Fibroblast of peridontal ligament (primary cell): ENCODE measurements at regions not wholly inside any gene's neighbourhood (a gene's known extent, or its start where the extent isn't known, plus 50 kb on each side); places are given as distances from the start of the nearest gene placed in this dataset.

Experiments
- DNase-seq: peaks from one replicate; pipeline ENCODE4 v3.0.0-alpha.2; 2010; ENCODE audit errors: extremely low read depth

DNA sequence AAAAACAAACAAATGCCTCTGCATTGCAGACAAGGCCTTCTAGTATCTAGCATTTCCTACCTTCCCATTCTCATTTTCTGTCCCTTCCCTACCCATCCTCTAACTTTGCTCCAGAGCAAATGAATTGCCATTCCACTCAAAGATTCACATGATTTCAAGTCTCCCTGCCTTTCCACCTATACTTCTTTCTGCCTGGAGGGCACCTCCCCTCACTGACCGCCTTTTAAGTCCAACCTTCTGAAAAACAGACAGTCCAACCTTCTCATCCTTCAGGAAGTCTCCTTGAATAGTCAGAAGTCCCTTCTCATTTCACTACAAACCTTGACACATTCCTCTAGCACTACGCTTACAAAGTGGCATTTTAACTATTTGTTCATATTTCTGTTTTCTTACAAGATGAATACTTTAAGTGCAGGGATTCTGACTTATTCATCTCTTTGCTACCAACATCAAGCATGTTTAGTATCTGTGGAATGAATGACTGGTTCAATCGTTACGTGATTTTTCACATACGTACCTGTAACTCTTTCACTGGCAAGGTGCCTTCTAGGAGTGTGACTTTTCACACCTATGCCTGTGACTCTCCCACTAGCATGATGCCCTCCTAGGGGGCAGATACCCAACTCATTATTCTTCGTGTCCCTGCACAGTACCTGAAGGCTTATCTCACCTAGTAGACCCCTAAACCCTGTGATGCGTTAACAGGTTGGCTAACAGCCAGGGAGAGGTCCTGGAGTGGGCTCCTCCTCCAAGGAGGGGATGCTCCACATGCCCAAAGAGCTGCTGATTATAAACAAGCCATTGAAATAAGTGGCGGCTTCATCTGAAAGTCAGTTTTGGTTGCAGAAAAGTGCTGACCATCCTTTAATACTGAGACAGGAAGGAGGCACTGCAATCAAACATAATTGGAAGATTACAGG is 356.2 kb downstream of the MYCN start:
- no peak for DNase-seq

DNA sequence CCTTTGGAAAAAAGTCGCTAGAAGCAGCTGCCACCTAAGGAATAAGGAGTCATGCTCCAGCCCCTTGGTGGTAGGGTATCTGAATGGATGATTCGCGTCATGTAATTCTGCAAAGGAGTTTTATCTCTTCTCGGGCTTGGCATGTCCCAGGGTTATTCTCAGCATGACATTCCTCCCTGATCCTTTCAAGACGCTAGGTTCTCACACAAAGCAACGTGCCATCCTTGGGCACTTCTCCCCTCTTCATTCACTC is 355.6 kb downstream of the MYCN start:
- DNase-seq, result no peak

- no peak for DNase-seq
These were observed 354.4 kb downstream of the MYCN start for GRCh38 chr2:16294791-16295190.

GRCh38 chr2:16293871-16294270 is 353.5 kb downstream of the MYCN start:
- no peak for DNase-seq

- DNase-seq, result no peak
These were observed 353.0 kb downstream of the MYCN start for GRCh38 chr2:16293398-16293797.

- no peak for DNase-seq
These were observed 351.6 kb downstream of the MYCN start for GRCh38 chr2:16291731-16292550.

GRCh38 chr2:16291226-16291625 is 350.9 kb downstream of the MYCN start:
- no peak for DNase-seq

GRCh38 chr2:16290311-16291020 is 350.1 kb downstream of the MYCN start:
- no peak for DNase-seq

- no peak for DNase-seq
These were observed 348.2 kb downstream of the MYCN start for GRCh38 chr2:16288371-16289112.

DNA sequence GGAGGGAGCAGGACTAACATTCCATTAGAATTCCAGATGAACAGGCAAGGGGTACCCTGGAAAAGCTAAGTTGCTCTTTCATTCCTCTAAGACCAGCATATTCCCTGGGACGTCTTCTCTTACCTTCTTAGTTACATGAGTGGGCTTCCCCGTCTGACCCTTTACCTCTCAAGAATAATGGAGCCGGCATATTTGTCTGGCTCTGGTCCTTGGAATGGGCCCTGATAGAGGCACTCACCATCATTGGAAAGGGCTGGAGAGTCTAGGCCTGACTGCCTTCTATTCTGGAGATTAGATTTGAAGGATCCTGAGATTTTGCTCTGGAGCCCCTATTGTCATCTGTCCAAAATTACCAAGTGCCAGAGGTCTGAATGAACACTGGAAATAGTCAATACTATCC is 347.5 kb downstream of the MYCN start:
- no peak for DNase-seq

GRCh38 chr2:16287281-16287680 is 346.9 kb downstream of the MYCN start:
- no peak for DNase-seq

DNA sequence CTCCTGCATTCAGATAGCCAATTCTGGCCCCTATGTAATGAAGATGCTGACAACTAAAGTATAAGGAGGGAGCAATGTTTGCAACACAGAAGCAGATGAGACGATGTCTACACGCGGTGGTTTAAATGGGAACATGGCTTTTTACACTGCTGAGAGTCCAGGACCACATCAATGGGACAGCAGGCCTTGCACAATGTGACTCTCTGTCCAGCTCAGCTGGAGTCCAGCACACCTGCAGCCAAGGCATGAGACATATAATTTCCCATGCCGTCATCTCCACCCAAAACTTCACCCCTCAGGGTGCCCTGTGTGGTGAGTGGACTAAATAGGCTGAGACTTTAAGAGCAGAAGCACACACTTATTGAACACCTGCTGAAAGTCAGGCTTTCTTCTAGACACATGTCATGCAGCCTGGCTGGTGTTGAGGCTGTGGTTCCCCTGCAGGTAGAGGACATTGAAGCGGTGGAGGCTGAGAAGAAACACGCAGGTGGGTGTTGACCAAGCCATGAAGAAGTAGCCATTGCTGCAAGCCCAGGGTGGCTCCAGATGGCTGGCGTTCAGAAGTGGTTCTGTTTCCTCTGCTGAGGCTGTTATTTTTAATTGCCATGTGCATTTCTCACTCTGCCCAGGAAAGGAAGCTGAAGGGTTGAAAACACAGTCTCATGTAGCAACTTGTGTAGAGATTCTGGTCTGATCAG is 345.6 kb downstream of the MYCN start:
- no peak for DNase-seq

DNA sequence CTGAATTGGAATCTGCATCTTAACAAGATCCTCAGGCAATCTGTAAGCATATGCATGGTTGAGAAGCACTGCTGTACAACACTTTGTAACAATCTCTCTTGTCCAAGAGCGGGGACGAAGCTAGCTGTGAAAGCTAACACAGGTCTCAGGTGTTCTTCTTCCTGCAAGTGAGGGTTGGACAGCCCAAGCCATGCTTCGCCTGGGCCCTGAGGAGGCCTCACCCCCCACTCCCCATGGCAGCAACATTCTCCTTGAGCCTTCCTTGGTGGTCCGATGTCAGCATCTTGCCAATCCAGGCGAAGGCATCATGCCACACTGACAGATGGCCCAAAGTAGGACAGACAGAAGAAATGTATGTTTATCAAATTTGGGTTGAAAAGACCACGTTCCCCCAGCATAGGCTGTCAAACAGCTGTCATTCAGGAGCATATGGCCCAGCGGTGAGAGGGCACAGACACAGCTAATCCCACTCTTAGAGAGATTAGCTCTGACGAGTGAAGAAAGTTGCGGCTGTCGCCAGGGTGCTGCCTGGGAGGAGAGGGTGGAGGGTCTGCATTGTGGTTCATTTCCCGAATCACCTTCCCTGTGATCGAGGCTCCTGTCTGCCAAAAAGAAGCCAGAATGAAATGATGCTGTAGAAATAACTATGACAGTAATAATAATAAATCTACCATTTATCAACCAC is 344.7 kb downstream of the MYCN start:
- no peak for DNase-seq

GRCh38 chr2:16283071-16283850 is 342.9 kb downstream of the MYCN start:
- DNase-seq, result no peak

GRCh38 chr2:16282511-16282910 is 342.2 kb downstream of the MYCN start:
- DNase-seq, result no peak

DNA sequence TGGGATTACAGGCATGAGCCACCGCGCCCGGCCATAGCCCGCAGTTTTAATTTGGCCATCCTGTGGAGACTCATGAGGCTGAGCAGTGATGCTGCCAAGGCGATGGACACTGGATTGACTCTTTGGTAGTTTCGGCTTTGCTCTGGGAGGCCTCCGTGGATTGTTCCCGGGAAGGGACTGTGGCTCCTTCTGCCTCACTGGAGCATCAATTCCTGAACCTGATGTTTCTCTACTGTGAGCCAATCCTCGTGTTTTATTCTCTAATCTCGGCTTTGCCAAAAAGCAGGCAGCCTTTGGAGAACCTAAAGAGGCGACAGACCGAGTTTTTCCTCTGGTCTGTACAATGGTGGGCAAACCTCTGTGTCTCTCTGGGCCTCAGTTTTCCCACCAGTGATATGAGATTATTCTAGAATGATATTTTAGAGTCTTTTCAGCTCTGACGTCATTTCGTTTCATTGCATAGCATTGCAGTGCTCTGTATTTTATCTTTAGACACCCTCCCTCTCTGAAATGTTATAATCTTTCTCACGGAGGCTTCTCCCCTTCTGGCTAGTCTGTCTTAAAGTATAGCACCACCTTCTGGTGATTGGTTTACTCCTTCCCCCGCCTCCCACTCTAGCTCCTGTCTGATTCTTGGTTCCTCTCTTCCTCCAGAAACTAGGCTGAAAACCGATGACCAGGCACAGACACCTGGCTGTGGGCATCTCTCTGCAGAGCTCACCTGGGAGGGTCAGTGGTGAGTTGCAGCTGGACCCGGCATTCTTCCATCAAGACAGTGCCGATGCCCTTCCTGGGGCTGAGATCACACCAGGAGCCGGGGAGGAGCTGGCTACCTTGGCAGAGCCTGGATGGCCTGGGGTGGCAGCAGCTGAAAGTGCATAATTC is 341.3 kb downstream of the MYCN start:
- no peak for DNase-seq

DNA sequence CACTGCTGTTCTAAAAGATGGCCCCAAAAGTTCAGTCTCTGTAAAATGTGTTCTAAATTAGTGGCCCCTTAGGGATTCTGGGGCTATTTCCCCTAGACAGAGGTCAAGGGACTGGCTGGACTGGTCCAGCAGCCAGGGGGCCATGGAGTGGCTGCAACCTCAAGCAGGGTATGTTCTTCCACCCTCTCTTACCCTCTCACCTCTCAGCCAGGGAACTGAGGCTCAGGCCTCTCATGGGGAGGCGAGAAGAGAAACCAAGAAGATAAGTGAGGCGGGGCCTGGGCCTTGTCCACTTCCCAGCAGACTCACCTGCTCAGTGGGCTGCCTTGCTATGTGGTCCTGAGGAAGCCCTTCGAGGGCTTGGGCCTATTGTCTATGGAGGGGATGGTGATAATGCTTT is 339.7 kb downstream of the MYCN start:
- no peak for DNase-seq

GRCh38 chr2:16279641-16280040 is 339.3 kb downstream of the MYCN start:
- no peak for DNase-seq

GRCh38 chr2:16279201-16279570 is 338.8 kb downstream of the MYCN start:
- DNase-seq, result no peak
